PC-9 (cell line): ENCODE measurements at regions not wholly inside any gene's neighbourhood (a gene's known extent, or its start where the extent isn't known, plus 50 kb on each side); places are given as distances from the start of the nearest gene placed in this dataset.

Experiments used
- CTCF ChIP-seq: fragments of 200-600 bp; sonication (generic); conservative IDR thresholded peaks from 2 replicates; pipeline ENCODE4 v1.6.1; 2017; ENCODE audit warnings: mixed run types, antibody characterized with exemption, mild to moderate bottlenecking, moderate library complexity
- EZH2 ChIP-seq: fragments of 200-600 bp; sonication (generic); IDR thresholded peaks from 2 replicates; pipeline ENCODE4 v1.8.0; 2017; ENCODE audit warnings: antibody characterized with exemption, low read depth

- TF ChIP-seq CTCF (no peak), EZH2 (no peak)
Observed at GRCh38 chr9:105978826-105979225, 284.5 kb downstream of the TMEM38B start.
